PFSK-1 (cell line): ENCODE measurements at regions not wholly inside any gene's neighbourhood (a gene's known extent, or its start where the extent isn't known, plus 50 kb on each side); places are given as distances from the start of the nearest gene placed in this dataset.

ENCODE experiments used
- FOXP2 ChIP-seq: optimal IDR thresholded peaks from 2 replicates; pipeline ENCODE3; 2011; ENCODE audit warnings: borderline replicate concordance, control low read depth, inconsistent platforms; ENCODE audit not compliant: insufficient read depth; ENCODE audit errors: extremely low read length, extremely low read depth
- POLR2AphosphoS5 ChIP-seq: IDR thresholded peaks from 2 replicates; pipeline ENCODE4 v1.6.1; 2012; ENCODE audit warnings: low read depth, mild to moderate bottlenecking, control low read depth, low read length, moderate library complexity
- TF ChIP-seq, protein P1 (sequence below), 2 experiments: IDR thresholded peaks; 2 replicates each; pipeline versions ENCODE4 v1.6.1 to v1.8.0; 2011 to 2012; ENCODE audit warnings: low read depth in 2 of 2, low read length in 2 of 2, control low read depth in 1 of 2, inconsistent platforms in 1 of 2, mild to moderate bottlenecking in 1 of 2, moderate library complexity in 1 of 2; ENCODE audit not compliant: insufficient read depth in 1 of 2

DNA sequence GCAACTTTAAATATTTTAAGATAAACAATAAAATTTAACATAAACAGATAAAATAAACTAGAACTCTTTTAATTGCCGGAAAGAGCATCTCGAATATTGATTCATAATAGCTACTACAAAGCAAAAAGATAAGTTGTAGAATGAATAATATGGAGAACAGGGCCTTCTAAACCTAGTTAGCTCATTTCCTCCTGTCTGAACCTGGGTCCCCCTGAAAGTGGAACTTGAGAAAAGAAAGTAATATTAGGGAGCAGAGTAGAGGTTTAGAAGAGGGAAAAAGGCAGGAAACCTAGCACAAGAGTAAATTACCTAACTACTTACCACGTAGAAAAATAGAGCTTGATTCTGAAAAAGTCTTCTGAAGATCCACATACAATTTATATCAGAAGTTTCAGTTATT is 80.7 kb upstream of the NETO1 start:
- TF ChIP-seq, protein P1, sequence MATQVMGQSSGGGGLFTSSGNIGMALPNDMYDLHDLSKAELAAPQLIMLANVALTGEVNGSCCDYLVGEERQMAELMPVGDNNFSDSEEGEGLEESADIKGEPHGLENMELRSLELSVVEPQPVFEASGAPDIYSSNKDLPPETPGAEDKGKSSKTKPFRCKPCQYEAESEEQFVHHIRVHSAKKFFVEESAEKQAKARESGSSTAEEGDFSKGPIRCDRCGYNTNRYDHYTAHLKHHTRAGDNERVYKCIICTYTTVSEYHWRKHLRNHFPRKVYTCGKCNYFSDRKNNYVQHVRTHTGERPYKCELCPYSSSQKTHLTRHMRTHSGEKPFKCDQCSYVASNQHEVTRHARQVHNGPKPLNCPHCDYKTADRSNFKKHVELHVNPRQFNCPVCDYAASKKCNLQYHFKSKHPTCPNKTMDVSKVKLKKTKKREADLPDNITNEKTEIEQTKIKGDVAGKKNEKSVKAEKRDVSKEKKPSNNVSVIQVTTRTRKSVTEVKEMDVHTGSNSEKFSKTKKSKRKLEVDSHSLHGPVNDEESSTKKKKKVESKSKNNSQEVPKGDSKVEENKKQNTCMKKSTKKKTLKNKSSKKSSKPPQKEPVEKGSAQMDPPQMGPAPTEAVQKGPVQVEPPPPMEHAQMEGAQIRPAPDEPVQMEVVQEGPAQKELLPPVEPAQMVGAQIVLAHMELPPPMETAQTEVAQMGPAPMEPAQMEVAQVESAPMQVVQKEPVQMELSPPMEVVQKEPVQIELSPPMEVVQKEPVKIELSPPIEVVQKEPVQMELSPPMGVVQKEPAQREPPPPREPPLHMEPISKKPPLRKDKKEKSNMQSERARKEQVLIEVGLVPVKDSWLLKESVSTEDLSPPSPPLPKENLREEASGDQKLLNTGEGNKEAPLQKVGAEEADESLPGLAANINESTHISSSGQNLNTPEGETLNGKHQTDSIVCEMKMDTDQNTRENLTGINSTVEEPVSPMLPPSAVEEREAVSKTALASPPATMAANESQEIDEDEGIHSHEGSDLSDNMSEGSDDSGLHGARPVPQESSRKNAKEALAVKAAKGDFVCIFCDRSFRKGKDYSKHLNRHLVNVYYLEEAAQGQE (IDR thresholded peaks at IDR 0.05; ENCODE audit: insufficient read depth in 1 of 2, low read depth in 2 of 2, low read length in 2 of 2) = no peak
- TF ChIP-seq POLR2AphosphoS5 (no peak), FOXP2 (no peak)
